Ramos (cell line): ENCODE measurements at regions not wholly inside any gene's neighbourhood (a gene's known extent, or its start where the extent isn't known, plus 50 kb on each side); places are given as distances from the start of the nearest gene placed in this dataset.

Source experiments
- in situ Hi-C: fragments of 300-500 bp; cut with MboI; formaldehyde crosslinking; loops from one replicate; pipeline ENCODE4 v1.14.3; 2022; ENCODE audit warnings: low sequenced_read_pairs; ENCODE audit not compliant: unreplicated experiment

- in situ Hi-C loops = no loop called here
Measured at GRCh38 chr14:100451264-100451663, 128.1 kb downstream of the SLC25A47 start.

- in situ Hi-C loops = no loop called here
Measured at GRCh38 chr14:100453930-100454329, 130.8 kb downstream of the SLC25A47 start.

GRCh38 chr14:100454437-100454836 lies 131.3 kb downstream of the SLC25A47 start:
- in situ Hi-C loops = no loop called here

- in situ Hi-C loops = no loop called here
Measured at GRCh38 chr14:100463937-100464336, 123.3 kb downstream of the BEGAIN start.

- in situ Hi-C loops = no loop called here
Measured at GRCh38 chr14:100466111-100466856, 120.9 kb downstream of the BEGAIN start.

GRCh38 chr14:100467046-100467750 lies 120.0 kb downstream of the BEGAIN start:
- in situ Hi-C loops = no loop called here

- in situ Hi-C loops = no loop called here
Measured at GRCh38 chr14:100467939-100468338, 119.3 kb downstream of the BEGAIN start.

GRCh38 chr14:100468557-100468956 lies 118.7 kb downstream of the BEGAIN start:
- in situ Hi-C loops = no loop called here

- in situ Hi-C loops = no loop called here
Measured at GRCh38 chr14:100469632-100470522, 117.3 kb downstream of the BEGAIN start.

- in situ Hi-C loops = no loop called here
Measured at GRCh38 chr14:100470523-100470897, 116.7 kb downstream of the BEGAIN start.

GRCh38 chr14:100471441-100472093 lies 115.7 kb downstream of the BEGAIN start:
- in situ Hi-C loops = no loop called here

- in situ Hi-C loops = no loop called here
Measured at GRCh38 chr14:100472094-100472455, 115.1 kb downstream of the BEGAIN start.

- in situ Hi-C loops = no loop called here
Measured at GRCh38 chr14:100472491-100472890, 114.7 kb downstream of the BEGAIN start.

GRCh38 chr14:100473249-100473648 lies 114.0 kb downstream of the BEGAIN start:
- in situ Hi-C loops = no loop called here

- in situ Hi-C loops = no loop called here
Measured at GRCh38 chr14:100474196-100474595, 113.0 kb downstream of the BEGAIN start.

- in situ Hi-C loops = no loop called here
Measured at GRCh38 chr14:100475268-100475667, 111.9 kb downstream of the BEGAIN start.

GRCh38 chr14:100476012-100476822 lies 111.0 kb downstream of the BEGAIN start:
- in situ Hi-C loops = no loop called here

- in situ Hi-C loops = no loop called here
Measured at GRCh38 chr14:100484531-100485267, 102.5 kb downstream of the BEGAIN start.
